NCI-H345 (cell line): ENCODE measurements at regions not wholly inside any gene's neighbourhood (a gene's known extent, or its start where the extent isn't known, plus 50 kb on each side); places are given as distances from the start of the nearest gene placed in this dataset.

Source experiments
- DNase-seq: peaks from one replicate; lab custom pipeline; 2025; lab: John Stamatoyannopoulos, UW

DNA sequence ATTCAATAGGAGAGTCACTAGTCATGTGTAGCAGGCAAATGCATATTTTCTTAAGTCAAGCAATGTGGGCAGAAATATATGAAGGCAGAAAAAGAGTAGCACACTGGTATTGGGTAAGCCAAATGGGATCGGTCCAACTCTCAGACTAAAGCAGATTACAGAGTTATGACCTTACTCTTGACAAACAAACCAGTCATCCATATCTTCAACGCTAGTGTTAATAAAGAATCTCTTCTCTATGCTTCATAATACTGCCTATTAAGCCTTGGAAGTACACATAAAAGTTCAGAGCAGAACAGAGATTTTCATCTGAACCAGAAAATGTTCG is 320.2 kb upstream of the JARID2 start:
- no peak for DNase-seq

DNA sequence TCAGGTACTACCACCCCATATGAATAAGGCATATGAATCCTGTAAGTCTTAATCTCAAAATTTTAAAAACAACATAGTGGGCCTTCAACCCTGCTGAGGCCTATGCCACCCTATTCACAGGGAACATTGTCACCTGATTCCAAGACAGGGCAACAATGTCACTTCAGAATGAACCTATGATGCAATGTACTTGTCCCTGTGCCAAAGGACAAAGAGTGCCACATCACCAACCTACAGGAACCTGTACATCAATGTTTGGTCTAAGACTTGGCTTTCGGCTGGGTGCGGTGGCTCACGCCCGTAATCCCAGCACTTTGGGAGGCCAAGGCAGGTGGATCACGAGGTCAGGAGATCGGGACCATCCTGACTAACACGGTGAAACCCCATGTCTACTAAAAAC is 318.5 kb upstream of the JARID2 start:
- DNase-seq: no peak

DNA sequence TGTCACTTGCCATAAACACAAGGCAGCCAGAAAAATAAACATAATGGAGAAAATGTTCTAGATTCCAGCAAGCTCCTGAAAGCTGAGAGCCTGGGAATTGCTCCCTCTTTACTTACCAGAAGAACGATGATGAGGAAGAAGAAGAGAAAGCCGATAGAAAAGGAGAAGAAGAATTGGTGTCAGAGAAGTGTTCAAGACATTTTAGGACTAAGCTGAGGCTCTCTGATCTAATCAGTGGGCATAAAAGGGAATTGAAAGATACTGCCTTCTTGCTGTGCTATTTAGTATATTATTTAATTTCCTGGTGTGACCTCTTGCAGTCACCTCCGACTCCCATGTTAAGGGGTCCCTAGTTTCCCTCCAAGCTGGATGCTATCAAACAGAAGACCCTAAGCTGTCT is 316.6 kb upstream of the JARID2 start:
- DNase-seq: no peak

DNA sequence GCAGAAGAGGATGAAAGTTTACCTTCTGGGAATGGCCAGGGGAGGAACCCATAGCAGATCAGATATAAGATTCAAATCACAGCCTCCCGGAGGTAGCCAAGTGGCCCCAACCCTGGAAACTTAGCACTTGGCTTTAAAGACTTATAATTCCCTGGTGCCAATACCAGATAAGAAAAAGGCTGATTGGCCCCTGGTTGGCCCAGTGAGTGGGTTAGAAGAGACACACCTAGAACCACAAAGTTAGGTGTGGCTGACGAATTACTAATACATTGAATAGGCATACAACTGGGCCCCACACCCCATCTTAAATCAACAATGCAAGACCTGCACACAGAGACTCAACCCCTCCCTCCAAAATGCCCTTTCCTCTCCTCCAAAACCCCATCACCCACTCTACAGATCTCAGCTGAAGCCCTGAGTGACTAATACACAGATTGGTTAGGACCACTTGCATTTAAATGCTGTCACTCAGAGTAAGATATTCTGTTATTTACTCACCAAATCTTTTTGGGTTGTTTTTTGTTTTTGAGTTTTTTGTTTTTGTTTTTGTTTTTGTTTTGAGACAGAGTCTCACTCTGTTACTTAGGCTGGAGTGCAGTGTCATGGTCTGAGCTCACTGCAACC is 315.4 kb upstream of the JARID2 start:
- DNase-seq: no peak

DNA sequence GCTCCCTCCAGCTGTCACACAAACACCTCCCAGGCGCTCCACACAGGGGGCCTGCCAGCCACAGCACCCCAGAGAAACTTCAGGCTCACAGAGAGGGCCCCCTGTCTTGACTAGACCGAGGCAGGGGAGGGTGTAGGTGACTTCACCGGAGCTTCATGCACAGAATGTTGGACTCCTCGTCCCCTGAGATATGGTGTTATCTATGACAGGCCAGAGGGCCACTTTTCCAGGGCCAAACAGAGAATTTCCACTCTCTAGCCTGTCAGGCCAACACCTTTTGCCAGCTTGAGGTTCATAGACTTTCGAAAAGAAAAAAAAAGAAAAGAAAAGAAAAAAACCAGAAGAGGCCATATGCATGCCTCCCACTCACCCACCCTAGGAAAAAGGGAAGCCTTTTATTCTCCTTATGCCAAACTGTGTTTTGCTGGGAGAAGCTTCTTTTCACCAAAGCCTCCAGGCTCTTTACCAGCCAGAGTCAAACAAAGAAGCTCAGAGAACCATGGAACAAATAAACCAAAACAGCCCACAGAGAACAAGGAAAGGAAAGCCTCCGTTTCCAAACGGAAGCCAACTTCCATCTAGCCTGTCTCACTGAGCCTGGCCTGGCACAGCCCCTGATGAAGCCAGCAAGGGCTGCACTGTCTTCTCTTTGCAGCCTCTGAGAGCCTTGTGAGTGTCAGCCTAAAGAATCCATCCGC is 313.2 kb upstream of the JARID2 start:
- no peak for DNase-seq

DNA sequence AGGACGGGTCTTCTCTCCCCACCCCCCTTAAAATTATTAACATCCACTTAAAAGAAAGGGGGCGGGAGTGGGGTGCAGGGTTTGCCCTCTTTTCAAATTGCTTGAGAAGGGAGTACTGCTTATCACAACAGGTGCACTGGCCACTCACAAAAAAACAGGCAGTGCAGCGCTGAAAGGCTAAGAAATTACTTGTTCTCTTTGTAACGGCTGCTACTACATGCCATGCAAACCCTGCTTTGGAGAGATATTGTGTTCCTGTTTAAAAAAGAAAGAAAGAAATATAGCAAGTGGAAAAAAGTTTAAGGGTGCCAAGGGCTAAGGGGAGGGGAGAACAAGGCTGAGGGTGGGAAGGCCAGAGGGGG is 312.7 kb upstream of the JARID2 start:
- DNase-seq: no peak

DNA sequence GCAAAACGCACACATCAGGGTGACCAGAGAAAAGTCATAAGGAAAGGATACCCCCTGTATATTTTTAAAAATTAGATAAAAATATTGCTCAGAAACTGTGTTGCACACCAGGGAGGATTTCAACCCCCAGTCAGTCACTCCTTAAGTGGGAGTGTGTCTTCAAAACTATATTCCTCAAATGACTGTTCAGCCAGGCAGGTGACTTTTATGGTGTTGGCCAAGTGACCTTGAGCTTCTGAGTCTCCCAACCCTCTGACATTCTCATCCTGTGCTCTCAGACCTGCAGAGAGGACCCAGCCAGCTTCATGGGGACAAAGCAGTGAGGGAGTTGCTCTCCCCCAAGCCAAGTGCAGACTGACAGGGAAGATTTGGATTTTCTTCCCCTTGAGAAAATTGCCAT is 311.9 kb upstream of the JARID2 start:
- DNase-seq: no peak

DNA sequence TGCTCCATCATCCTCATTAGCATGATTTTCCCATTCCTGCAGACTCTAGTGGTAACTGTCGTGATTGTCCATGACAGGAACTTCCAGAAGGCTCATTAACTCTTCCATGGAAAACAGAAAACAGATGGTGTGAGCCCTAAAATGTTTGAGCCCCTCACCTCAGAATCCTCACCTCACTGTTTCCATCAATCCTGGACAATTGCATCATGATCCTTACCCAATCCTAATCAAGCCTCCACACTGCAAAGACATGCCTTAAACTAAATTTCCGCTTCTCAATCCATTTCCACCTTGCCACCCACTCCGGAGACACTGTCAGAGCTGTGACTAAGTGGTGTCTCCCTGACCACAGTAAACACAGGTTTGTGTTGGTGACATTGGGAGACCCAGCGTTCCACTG is 311.0 kb upstream of the JARID2 start:
- DNase-seq: no peak

DNA sequence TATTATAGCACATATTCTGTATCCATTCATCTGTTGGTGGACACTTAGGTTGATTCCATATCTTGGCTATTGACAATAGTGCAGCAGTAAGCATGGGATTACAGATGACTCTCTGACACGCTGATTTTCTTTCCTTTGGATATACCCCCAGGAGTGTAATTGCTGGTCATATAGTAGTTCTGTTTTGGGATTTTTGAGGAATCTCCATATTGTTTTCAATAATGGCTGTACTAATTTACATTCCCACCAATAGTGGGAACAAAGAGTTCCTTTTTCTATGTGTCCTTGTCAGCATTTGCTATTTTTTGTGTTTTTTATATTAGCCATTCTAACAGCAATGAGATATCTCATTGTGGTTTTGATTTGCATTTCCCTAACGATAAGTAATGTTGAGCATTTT is 309.0 kb upstream of the JARID2 start:
- DNase-seq: no peak

DNA sequence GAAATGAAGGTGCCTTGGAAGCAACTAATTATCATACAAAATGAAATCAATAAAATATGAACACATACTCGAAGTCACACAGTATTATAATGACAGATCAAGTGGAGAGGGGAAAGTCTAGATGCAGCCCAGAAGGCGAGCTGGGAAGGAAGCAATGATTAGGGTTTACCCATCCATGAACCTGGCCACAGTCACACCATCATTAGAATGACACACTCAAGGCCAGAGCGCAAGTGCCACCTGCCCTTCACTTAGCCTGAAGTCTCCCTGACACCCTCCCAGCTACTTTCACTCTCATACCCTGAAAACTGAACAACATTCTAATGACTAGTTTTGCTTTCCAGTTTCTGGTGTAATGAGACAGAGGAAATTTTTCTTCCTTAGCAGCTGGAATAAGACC is 302.8 kb upstream of the JARID2 start:
- DNase-seq: no peak

DNA sequence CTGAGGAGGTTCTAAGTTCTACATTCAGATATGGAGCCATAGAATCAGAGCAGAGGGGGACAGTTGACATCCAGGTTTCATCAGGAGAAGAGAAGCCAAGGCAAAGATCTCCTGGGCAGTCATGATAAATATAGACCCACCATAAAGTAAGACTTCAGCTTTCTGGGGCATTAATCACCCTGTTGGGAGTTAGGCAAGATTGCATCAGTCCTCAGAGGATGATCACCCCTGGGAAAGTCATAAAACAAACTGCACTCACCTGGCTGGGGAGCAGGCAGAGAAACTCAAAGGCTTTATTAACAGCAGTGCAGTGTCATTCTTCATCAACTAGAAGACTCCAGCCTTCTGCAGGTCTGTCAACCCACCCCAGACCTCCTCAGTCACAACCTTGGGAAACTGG is 301.3 kb upstream of the JARID2 start:
- no peak for DNase-seq

DNA sequence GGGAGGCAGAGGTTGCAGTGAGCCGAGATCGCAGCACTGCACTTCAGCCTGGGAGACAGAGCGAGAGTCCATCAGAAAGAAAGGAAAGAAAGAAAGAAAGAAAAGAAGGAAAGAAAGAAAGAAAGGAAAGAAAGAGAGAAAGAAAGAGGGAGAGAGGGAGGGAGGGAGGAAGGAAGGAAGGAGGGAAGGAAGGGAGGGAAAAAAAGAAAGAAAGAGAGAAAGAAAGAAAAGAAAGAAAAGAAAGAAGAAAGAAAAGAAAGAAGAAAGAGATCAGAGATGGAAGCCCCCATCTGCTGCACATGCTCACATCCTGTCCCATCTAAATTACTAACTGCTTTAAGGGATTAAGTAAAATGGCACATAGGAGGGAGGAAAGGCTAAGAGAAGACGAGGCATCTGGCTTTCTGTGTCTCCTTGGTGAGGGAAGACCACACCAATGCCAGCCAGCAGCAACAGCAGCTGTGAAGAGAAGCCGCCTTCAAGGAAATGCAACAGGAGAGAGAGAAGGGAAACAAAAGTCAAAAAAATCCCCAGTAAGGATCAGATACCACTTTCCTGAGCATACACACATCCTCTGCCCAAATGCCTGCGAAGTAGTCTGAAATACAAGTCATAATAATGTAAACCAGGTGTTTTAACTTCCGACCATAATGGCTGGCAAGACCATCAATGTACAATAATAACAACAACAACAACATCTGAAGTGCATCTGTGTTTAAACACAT is 300.2 kb upstream of the JARID2 start:
- DNase-seq: no peak

DNA sequence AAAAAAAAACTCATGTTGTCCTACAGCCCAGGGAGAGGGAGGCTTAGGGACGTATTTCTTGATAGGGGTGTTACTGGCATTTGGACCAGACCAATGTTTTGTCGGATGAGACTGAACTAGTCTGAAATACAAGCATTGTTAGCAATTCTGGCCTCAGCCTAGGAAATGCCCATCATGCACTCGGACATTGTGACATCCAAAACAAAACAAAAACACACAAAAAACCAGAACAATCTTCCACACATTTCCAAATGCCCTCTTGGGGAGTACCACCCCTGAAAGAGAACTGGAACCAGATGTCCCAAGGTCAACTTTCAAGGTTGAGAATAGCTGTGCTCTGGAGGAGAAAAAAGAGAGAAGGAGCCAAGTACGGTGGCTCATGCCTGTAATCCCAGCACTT is 299.1 kb upstream of the JARID2 start:
- DNase-seq: no peak

DNA sequence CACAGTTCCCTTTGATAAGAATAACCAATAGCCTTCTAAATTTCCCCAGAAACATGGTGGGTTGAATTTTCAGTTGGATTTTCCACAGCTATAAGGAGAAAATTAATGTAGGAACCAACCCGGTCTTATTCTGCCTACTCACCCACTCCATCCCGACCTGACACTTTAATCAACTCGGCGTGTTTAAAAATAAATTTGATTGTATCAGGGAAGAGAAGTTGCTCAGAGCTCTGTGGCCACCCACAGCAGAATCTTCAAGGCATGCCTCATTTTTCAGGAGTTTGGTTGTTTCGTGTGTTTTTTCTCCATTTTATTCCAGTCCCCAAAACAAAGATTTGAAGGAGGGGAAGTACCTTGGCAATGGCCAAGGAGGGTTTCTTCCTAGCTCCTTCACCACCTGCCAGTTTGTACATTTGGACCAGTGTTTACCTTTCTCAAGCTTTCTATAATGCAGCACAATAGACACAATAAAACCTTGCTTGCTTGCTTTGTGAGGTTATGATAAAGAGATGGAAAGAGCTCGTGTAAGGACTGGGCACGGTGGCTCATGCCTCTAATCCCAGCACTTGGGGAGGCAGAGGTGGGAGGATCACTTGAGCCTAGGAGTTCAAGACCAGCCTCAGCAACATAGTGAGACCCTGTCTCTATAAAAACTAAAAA is 297.2 kb upstream of the JARID2 start:
- no peak for DNase-seq

DNA sequence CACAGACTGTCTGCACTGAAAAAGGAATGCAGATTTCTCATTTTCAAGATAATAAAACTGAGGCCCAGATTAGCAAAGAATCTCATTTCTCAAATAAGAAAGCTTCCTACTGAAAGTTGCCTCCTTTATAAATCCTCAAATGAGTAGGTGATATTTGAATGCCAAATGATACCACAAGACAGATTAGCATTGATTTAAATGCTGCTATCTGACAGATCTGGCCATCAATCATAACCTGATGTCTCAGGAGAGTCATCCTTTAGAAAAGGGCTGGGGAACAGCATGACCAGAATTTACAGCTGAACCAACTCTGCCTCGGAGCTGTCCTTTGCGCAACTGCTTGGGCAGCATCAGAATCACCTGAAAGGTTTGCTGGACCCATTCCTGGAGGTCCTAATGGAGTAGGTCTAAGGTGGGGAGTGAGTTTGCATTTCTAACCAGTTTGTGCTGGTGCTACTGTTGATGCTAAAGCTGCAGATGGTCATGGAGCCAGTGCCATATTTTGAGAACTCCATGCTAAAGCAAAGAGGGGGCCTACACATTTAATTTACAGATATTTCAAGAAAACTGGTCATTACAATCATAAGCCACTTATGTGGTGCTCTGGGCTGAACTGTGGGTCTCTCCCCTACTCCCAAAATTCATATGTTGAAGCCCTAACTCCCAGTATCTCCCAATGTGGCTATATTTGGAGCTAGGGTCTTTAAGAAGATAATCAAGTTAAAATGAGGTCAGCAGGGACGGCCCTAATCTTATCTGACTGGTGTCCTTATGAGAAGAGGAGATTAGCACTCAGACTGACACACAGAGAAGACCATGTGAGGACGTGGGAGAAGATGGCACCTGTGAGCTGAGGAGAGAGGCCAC is 295.5 kb upstream of the JARID2 start:
- DNase-seq: no peak

DNA sequence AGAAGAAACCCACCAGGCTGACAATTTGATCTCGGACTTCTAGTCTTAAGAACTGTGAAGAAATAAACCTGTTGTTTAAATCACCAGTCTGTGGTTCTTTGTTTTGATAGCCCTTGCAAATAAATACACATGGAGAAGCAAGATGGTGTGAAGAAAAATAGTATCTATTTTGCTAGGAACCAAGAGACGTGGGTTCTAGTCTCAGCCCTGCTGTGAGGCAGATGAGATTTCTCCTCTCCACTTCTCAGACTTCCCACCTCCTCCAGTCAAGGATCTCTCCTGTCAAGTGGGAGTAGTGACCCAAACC is 294.9 kb upstream of the JARID2 start:
- no peak for DNase-seq

DNA sequence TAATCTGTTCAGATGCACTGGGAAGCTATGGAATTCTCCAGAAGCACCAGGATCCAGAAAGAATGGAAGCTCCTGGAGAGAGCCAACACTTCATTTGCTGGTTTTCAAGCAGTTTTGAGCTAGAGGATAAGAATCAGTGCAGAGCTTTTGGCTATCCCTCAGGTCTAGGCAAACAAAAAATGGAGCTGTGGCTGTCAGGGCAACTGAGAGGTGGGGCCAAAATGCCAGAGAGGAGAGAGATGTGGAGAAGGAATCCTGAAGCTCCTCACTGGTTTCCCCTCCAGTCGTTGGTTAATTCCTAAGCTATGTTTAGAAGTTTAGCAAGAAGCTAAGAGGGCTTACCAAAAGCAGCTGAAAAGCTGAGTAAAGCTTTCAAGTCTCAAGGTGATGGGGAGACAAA is 294.2 kb upstream of the JARID2 start:
- no peak for DNase-seq

DNA sequence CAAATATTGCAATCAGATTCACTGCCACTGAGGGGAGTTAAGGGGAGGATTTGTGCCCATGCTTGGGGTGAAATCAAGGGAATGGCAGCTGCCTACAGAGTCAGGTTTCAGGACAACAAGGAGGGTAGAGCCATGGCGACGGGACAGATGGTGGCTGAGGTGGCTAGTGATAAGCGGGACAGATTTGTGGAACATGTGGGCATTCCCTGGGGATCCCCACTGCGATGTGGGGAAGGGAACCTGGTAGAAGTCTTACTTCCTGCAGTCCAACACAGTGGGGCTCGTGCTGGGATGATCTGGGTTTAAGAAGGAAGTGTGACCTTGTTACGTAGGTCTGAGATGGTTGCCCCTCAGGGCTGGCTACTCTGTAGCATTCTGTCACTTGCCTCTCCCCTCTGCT is 292.0 kb upstream of the JARID2 start:
- no peak for DNase-seq

DNA sequence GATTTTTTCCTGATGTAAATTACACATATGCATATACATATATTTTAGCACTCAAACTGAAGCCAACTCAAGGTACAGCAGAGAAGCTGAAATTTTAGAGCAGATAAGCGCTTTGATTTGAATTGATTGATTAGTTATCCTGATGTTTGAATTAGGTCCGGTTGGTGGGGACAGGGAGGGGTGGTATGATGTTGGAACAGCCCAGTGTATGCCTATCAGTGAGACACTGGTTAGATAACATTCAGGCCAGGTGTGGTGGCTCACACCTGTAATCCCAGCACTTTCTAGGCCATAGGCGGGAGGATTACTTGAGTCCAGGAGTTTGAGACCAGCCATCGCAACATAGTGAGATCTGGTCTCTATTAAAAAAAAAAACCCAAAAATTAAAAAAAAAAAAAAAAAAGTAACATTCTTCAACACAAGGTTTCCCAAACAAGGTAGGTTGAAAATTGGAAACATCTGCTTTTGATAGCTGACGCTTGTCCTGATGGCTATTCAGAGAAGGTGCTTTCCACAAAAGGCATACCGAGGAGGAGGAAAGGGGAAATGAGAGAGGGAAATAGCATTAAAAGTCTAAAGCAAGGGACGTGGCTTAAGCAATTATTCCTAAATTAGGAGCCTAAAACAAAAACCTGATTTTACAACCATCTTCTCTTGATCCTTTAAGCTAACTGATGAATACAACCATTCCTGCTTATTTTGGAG is 288.4 kb upstream of the JARID2 start:
- DNase-seq: no peak

DNA sequence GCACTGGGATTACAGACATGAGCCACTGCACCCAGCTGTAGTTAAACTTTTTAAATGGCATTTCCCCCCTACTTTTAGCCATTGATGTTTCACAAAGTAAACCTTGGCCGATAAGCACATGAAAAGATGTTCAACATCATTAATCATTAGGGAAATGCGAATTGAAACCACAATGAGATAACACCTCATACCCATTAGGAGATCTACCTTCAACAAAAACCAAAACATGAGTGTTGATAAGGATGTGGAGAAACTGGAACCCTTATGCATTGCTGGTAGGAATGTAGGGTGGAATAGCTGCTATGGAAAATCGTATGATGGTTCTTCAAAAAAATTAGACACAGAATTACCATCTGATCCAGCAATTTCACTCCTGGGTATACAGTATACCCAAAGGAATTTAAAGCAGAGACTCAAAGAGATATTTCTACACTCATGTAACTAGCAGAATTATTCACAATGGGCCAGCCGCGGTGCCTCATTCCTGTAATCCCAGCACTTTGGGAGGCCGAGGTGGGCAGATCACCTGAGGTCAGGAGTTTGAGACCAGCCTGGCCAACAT is 286.5 kb upstream of the JARID2 start:
- no peak for DNase-seq

DNA sequence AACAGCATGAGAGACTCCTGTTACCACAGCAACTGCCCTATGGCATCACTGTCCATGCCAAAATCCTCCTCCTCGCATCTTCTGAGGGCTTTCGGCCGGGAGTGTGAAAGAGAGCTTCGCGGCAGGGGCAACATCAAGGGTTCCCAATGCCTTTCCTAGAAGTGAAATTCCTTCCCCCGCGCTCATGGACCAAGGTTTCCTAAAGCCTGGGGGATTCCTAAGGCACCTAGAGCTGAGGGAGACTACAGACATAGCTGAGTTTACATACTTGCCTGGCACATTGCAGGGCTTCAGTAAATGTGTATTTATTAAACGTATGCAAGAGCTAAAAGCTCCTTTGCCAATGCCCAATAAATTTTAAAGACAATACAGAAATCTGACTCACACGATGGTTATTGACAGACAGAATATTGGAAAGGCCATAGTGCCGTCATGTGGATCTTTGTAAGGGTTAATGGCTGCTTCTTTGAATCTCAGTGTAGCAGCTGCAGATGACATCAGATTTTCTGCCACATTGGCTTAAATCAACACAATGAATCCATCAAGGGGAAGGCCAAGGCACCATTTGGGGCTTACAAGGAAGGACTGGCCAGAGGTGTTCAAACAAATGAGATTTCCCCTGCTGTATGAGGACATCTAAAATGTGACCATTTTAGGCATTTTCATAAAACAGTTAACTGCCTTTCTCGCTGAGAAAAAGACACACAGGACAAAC is 281.2 kb upstream of the JARID2 start:
- no peak for DNase-seq
